GM23338 (cell line): ENCODE measurements at regions not wholly inside any gene's neighbourhood (a gene's known extent, or its start where the extent isn't known, plus 50 kb on each side); places are given as distances from the start of the nearest gene placed in this dataset.

ENCODE experiments used
- CREB1 ChIP-seq: fragments of 250-450 bp; sonication (Bioruptor Pico); IDR thresholded peaks from 2 replicates; pipeline ENCODE4 v1.5.0; 2020; ENCODE audit warnings: low read depth, mild to moderate bottlenecking, moderate library complexity
- CTCF ChIP-seq, 2 experiments: fragments of 200-600 bp in 1 of 2; sonication (generic) in 1 of 2; conservative IDR thresholded peaks; 2 replicates each; pipeline versions ENCODE4 v1.5.1 to v1.6.1; 2016 to 2017; ENCODE audit warnings: antibody characterized with exemption in 2 of 2, low read depth in 2 of 2, mild to moderate bottlenecking in 2 of 2, moderate library complexity in 1 of 2
- ETS1 ChIP-seq: IDR thresholded peaks from 2 replicates; pipeline ENCODE4 v1.6.1; 2016; ENCODE audit warnings: antibody characterized with exemption
- EZH2 ChIP-seq: fragments of 200-600 bp; sonication (generic); IDR thresholded peaks from one replicate; pipeline ENCODE4 v1.8.0; 2017; ENCODE audit warnings: antibody characterized with exemption, mild to moderate bottlenecking, low read depth; ENCODE audit not compliant: unreplicated experiment
- EZH2phosphoT487 ChIP-seq: fragments of 200-600 bp; sonication (generic); IDR thresholded peaks from one replicate; pipeline ENCODE4 v1.8.1; 2018; ENCODE audit warnings: antibody characterized with exemption; ENCODE audit not compliant: unreplicated experiment
- JUNB ChIP-seq: IDR thresholded peaks from one replicate; pipeline ENCODE4 v1.6.1; 2016; ENCODE audit warnings: antibody characterized with exemption; ENCODE audit not compliant: unreplicated experiment
- NANOG ChIP-seq: IDR thresholded peaks from 2 replicates; pipeline ENCODE4 v1.6.1; 2016; ENCODE audit warnings: antibody characterized with exemption, borderline replicate concordance
- POLR2AphosphoS5 ChIP-seq: IDR thresholded peaks from 2 replicates; pipeline ENCODE4 v1.6.1; 2016; ENCODE audit warnings: antibody characterized with exemption, low read depth
- REST ChIP-seq: IDR thresholded peaks from one replicate; pipeline ENCODE4 v1.6.1; 2018; ENCODE audit warnings: antibody characterized with exemption; ENCODE audit not compliant: unreplicated experiment
- ZNF331 ChIP-seq: fragments of 250-450 bp; sonication (Bioruptor Pico); IDR thresholded peaks from 2 replicates; pipeline ENCODE4 v1.5.0; 2020; ENCODE audit warnings: low read depth, mild to moderate bottlenecking, moderate library complexity
- ZNF462 ChIP-seq: fragments of 250-450 bp; sonication (Bioruptor Pico); IDR thresholded peaks from 2 replicates; pipeline ENCODE4 v1.5.0; 2020; ENCODE audit warnings: mild to moderate bottlenecking, moderate library complexity

GRCh38 chrX:69025802-69026301 is 139.4 kb downstream of the PJA1 start:
- TF ChIP-seq CTCF (conservative IDR thresholded peaks at IDR 0.05; ENCODE audit: low read depth in 2 of 2): no peak
- TF ChIP-seq EZH2phosphoT487: no peak
- TF ChIP-seq POLR2AphosphoS5: no peak
- TF ChIP-seq EZH2: no peak
- TF ChIP-seq ETS1: no peak
- TF ChIP-seq REST: no peak
- no peak for TF ChIP-seq ZNF331 (CRISPR knock-in tag)
- no peak for TF ChIP-seq NANOG
- no peak for TF ChIP-seq ZNF462
- no peak for TF ChIP-seq JUNB
- no peak for TF ChIP-seq CREB1 (CRISPR knock-in tag)
